ENCODE measurements at regions not wholly inside any gene's neighbourhood (a gene's known extent, or its start where the extent isn't known, plus 50 kb on each side); places are given as distances from the start of the nearest gene placed in this dataset.

GRCh38 chr3:191030929-191031328, 168.1 kb upstream of the OSTN start:
- no peak for TF ChIP-seq CTCF (conservative IDR thresholded peaks at IDR 0.05; ENCODE audit: low read depth, low read length)
- no peak for TF ChIP-seq EZH2 (IDR thresholded peaks at IDR 0.05; ENCODE audit: borderline replicate concordance, low read depth, low read length, poor library complexity, severe bottlenecking)

Measured in A673 (cell line).